SK-N-SH treated with all-trans-retinoic acid at 6 μM for 48 hours (cell line): ENCODE measurements at regions not wholly inside any gene's neighbourhood (a gene's known extent, or its start where the extent isn't known, plus 50 kb on each side); places are given as distances from the start of the nearest gene placed in this dataset.
A peak's percentile ranks its signal among the peaks of the same experiment; 100 is the strongest.

Experiments
- ATAC-seq: fragments of 200-7000 bp; cut with Tn5 transposase; 3 replicates; pipeline ENCODE4 v1.9.1; 2020; ENCODE audit warnings: mild to moderate bottlenecking, moderate library complexity
- ARNTL ChIP-seq: fragments of 450-650 bp; formaldehyde crosslinking; IDR thresholded peaks from 2 replicates; pipeline ENCODE4 v1.5.0; 2020; ENCODE audit warnings: low read depth, mild to moderate bottlenecking, moderate library complexity, borderline replicate concordance
- BACH2 ChIP-seq: fragments of 250-450 bp; sonication (Bioruptor Pico); IDR thresholded peaks from 2 replicates; pipeline ENCODE4 v1.9.0; 2021; ENCODE audit warnings: mild to moderate bottlenecking, borderline replicate concordance
- CSRNP3 ChIP-seq: fragments of 250-450 bp; sonication (Bioruptor Pico); IDR thresholded peaks from 2 replicates; pipeline ENCODE4 v1.5.1; 2021; ENCODE audit warnings: mild to moderate bottlenecking, moderate library complexity
- ESRRG ChIP-seq: fragments of 250-450 bp; sonication (Bioruptor Pico); IDR thresholded peaks from 2 replicates; pipeline ENCODE4 v1.6.1; 2021; ENCODE audit warnings: mild to moderate bottlenecking
- GLIS3 ChIP-seq: fragments of 250-450 bp; sonication (Bioruptor Pico); IDR thresholded peaks from 2 replicates; pipeline ENCODE4 v1.5.0; 2020; ENCODE audit warnings: mild to moderate bottlenecking, moderate library complexity
- ISL1 ChIP-seq: fragments of 250-450 bp; sonication (Bioruptor Pico); IDR thresholded peaks from 2 replicates; pipeline ENCODE4 v2.1.2; 2022; ENCODE audit warnings: mild to moderate bottlenecking, moderate library complexity
- OSR1 ChIP-seq: fragments of 250-450 bp; sonication (Bioruptor Pico); IDR thresholded peaks from 2 replicates; pipeline ENCODE4 v1.8.0; 2022; ENCODE audit warnings: moderate library complexity, mild to moderate bottlenecking, inconsistent platforms
- PATZ1 ChIP-seq: fragments of 250-450 bp; sonication (Bioruptor Pico); IDR thresholded peaks from 2 replicates; pipeline ENCODE4 v1.8.0; 2020; ENCODE audit warnings: mild to moderate bottlenecking, moderate library complexity, borderline replicate concordance
- PPARA ChIP-seq: fragments of 250-450 bp; sonication (Bioruptor Pico); IDR thresholded peaks from 2 replicates; pipeline ENCODE4 v1.5.0; 2020; ENCODE audit warnings: mild to moderate bottlenecking, borderline replicate concordance
- RARB ChIP-seq: fragments of 250-450 bp; sonication (Bioruptor Pico); IDR thresholded peaks from 2 replicates; pipeline ENCODE4 v1.8.0; 2021; ENCODE audit warnings: mild to moderate bottlenecking, moderate library complexity
- SNAI2 ChIP-seq: fragments of 250-450 bp; sonication (Bioruptor Pico); IDR thresholded peaks from 2 replicates; pipeline ENCODE4 v1.5.0; 2020; ENCODE audit warnings: mild to moderate bottlenecking, moderate library complexity
- TCF4 ChIP-seq: fragments of 250-450 bp; sonication (Bioruptor Pico); IDR thresholded peaks from 2 replicates; pipeline ENCODE4 v1.8.0; 2021; ENCODE audit warnings: mild to moderate bottlenecking, moderate library complexity, borderline replicate concordance
- TOX ChIP-seq: fragments of 250-450 bp; sonication (Bioruptor Pico); IDR thresholded peaks from 2 replicates; pipeline ENCODE4 v1.8.0; 2021; ENCODE audit warnings: mild to moderate bottlenecking, moderate library complexity, borderline replicate concordance
- TSHZ2 ChIP-seq: fragments of 250-450 bp; sonication (Bioruptor Pico); IDR thresholded peaks from 2 replicates; pipeline ENCODE4 v1.5.0; 2020; ENCODE audit warnings: mild to moderate bottlenecking, moderate library complexity
- ZC3H10 ChIP-seq: fragments of 250-450 bp; sonication (Bioruptor Pico); IDR thresholded peaks from 2 replicates; pipeline ENCODE4 v1.5.1; 2021; ENCODE audit warnings: mild to moderate bottlenecking, moderate library complexity
- ZFP3 ChIP-seq: fragments of 250-450 bp; sonication (Bioruptor Pico); IDR thresholded peaks from 2 replicates; pipeline ENCODE4 v1.5.0; 2020; ENCODE audit warnings: mild to moderate bottlenecking, moderate library complexity
- ZFP30 ChIP-seq: fragments of 450-650 bp; formaldehyde crosslinking; IDR thresholded peaks from 2 replicates; pipeline ENCODE4 v1.5.0; 2022; ENCODE audit warnings: mild to moderate bottlenecking, moderate library complexity
- ZNF565 ChIP-seq: fragments of 450-650 bp; formaldehyde crosslinking; conservative IDR thresholded peaks from 2 replicates; pipeline ENCODE4 v1.5.0; 2020; ENCODE audit warnings: low read depth, mild to moderate bottlenecking, moderate library complexity
- ZNF70 ChIP-seq: fragments of 450-650 bp; formaldehyde crosslinking; IDR thresholded peaks from 2 replicates; pipeline ENCODE4 v1.5.0; 2020; ENCODE audit warnings: mild to moderate bottlenecking, moderate library complexity
- ZNF8 ChIP-seq: fragments of 450-650 bp; formaldehyde crosslinking; IDR thresholded peaks from 2 replicates; pipeline ENCODE4 v1.5.0; 2020; ENCODE audit warnings: mild to moderate bottlenecking, moderate library complexity
- TF ChIP-seq, protein P1 (sequence below): fragments of 250-450 bp; sonication (Bioruptor Pico); IDR thresholded peaks from 2 replicates; pipeline ENCODE4 v1.5.1; 2020; ENCODE audit warnings: low read depth, mild to moderate bottlenecking, moderate library complexity
- TF ChIP-seq, protein P2 (sequence below): fragments of 250-450 bp; sonication (Bioruptor Pico); IDR thresholded peaks from 2 replicates; pipeline ENCODE4 v1.8.0; 2021; ENCODE audit warnings: low read depth, mild to moderate bottlenecking, moderate library complexity, borderline replicate concordance

GRCh38 chr5:82406205-82406773, 128.1 kb upstream of the RPS23 start:
- ATAC-seq = no peak
- TF ChIP-seq ESRRG (CRISPR knock-in tag) = no peak
- TF ChIP-seq, protein P1, sequence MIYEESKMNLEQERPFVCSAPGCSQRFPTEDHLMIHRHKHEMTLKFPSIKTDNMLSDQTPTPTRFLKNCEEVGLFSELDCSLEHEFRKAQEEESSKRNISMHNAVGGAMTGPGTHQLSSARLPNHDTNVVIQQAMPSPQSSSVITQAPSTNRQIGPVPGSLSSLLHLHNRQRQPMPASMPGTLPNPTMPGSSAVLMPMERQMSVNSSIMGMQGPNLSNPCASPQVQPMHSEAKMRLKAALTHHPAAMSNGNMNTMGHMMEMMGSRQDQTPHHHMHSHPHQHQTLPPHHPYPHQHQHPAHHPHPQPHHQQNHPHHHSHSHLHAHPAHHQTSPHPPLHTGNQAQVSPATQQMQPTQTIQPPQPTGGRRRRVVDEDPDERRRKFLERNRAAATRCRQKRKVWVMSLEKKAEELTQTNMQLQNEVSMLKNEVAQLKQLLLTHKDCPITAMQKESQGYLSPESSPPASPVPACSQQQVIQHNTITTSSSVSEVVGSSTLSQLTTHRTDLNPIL = no peak
- TF ChIP-seq ZNF565 (CRISPR knock-in tag) = no peak
- no peak for TF ChIP-seq OSR1 (CRISPR knock-in tag)
- TF ChIP-seq, protein P2, sequence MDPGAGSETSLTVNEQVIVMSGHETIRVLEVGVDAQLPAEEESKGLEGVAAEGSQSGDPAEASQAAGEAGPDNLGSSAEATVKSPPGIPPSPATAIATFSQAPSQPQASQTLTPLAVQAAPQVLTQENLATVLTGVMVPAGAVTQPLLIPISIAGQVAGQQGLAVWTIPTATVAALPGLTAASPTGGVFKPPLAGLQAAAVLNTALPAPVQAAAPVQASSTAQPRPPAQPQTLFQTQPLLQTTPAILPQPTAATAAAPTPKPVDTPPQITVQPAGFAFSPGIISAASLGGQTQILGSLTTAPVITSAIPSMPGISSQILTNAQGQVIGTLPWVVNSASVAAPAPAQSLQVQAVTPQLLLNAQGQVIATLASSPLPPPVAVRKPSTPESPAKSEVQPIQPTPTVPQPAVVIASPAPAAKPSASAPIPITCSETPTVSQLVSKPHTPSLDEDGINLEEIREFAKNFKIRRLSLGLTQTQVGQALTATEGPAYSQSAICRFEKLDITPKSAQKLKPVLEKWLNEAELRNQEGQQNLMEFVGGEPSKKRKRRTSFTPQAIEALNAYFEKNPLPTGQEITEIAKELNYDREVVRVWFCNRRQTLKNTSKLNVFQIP (CRISPR knock-in tag) = no peak
- no peak for TF ChIP-seq ZFP30 (CRISPR knock-in tag)
- TF ChIP-seq ZNF8 (CRISPR knock-in tag) = no peak
- no peak for TF ChIP-seq GLIS3 (CRISPR knock-in tag)
- no peak for TF ChIP-seq TCF4
- TF ChIP-seq ZC3H10 = no peak
- no peak for TF ChIP-seq ISL1 (CRISPR knock-in tag)
- no peak for TF ChIP-seq PPARA (CRISPR knock-in tag)
- TF ChIP-seq SNAI2 = no peak
- no peak for TF ChIP-seq PATZ1 (CRISPR knock-in tag)
- TF ChIP-seq ZNF70 (CRISPR knock-in tag) = no peak
- no peak for TF ChIP-seq BACH2 (CRISPR knock-in tag)
- no peak for TF ChIP-seq CSRNP3

GRCh38 chr5:82405618-82406204, 127.6 kb upstream of the RPS23 start:
- peak; percentile 51; the same call in 1 of the 3 replicates for ATAC-seq
- TF ChIP-seq BACH2 (CRISPR knock-in tag) = no peak
- no peak for TF ChIP-seq OSR1 (CRISPR knock-in tag)
- TF ChIP-seq SNAI2 = no peak
- no peak for TF ChIP-seq PPARA (CRISPR knock-in tag)
- TF ChIP-seq PATZ1 (CRISPR knock-in tag) = no peak
- TF ChIP-seq, protein P1 = no peak
- TF ChIP-seq CSRNP3 = no peak
- TF ChIP-seq ZNF70 (CRISPR knock-in tag) = no peak
- no peak for TF ChIP-seq ESRRG (CRISPR knock-in tag)
- no peak for TF ChIP-seq TSHZ2 (CRISPR knock-in tag)
- TF ChIP-seq ISL1 (CRISPR knock-in tag) = no peak
- TF ChIP-seq GLIS3 (CRISPR knock-in tag) = no peak
- no peak for TF ChIP-seq ARNTL (CRISPR knock-in tag)
- no peak for TF ChIP-seq RARB (CRISPR knock-in tag)
- no peak for TF ChIP-seq TOX (CRISPR knock-in tag)
- TF ChIP-seq, protein P2 (CRISPR knock-in tag) = no peak
- TF ChIP-seq ZFP3 (CRISPR knock-in tag) = no peak
- no peak for TF ChIP-seq ZNF8 (CRISPR knock-in tag)
- TF ChIP-seq TCF4 = no peak
